GM23338 (cell line): ENCODE measurements at regions not wholly inside any gene's neighbourhood (a gene's known extent, or its start where the extent isn't known, plus 50 kb on each side); places are given as distances from the start of the nearest gene placed in this dataset.
A peak's percentile ranks its signal among the peaks of the same experiment; 100 is the strongest.

Experiments used
- ATAC-seq: fragments of 200-7000 bp; cut with Tn5 transposase; 3 replicates; pipeline ENCODE4 v1.9.1; 2020
- DNase-seq: peaks from one replicate; pipeline ENCODE4 v3.0.0-alpha.2; 2015; ENCODE audit warnings: low spot score
- H2AFZ ChIP-seq: fragments of 200-600 bp; sonication (generic); 2 replicates; pipeline ENCODE4 v1.8.0; 2016; ENCODE audit warnings: antibody characterized with exemption, mild to moderate bottlenecking, moderate library complexity
- H3F3A ChIP-seq: fragments of 200-600 bp; sonication (generic); replicated peaks from 2 replicates; pipeline ENCODE4 v1.8.0; 2017; ENCODE audit warnings: antibody characterized with exemption, mixed run types, low read depth
- H3K27ac ChIP-seq: fragments of 200-600 bp; sonication (generic); 2 replicates; pipeline ENCODE4 v1.6.1; 2016; ENCODE audit warnings: low read depth
- H3K27me3 ChIP-seq: fragments of 200-600 bp; sonication (generic); 2 replicates; pipeline ENCODE4 v1.8.0; 2016; ENCODE audit warnings: mild to moderate bottlenecking, mixed run types, moderate library complexity; ENCODE audit not compliant: insufficient read depth
- H3K36me3 ChIP-seq: fragments of 200-600 bp; sonication (generic); 2 replicates; pipeline ENCODE4 v1.8.0; 2016; ENCODE audit warnings: mild to moderate bottlenecking; ENCODE audit not compliant: insufficient read depth
- H3K4me1 ChIP-seq: fragments of 200-600 bp; sonication (generic); 2 replicates; pipeline ENCODE4 v1.8.0; 2016; ENCODE audit warnings: mild to moderate bottlenecking, moderate library complexity; ENCODE audit not compliant: insufficient read depth
- H3K4me2 ChIP-seq: fragments of 200-600 bp; sonication (generic); 2 replicates; pipeline ENCODE4 v1.7.1; 2017; ENCODE audit warnings: mixed run types
- H3K4me3 ChIP-seq: fragments of 200-600 bp; sonication (generic); 2 replicates; pipeline ENCODE4 v1.6.1; 2016; ENCODE audit warnings: mixed run types
- H3K79me2 ChIP-seq: fragments of 200-600 bp; sonication (generic); replicated peaks from 2 replicates; pipeline ENCODE4 v1.8.0; 2017; ENCODE audit warnings: mild to moderate bottlenecking; ENCODE audit not compliant: insufficient read depth
- H3K9me2 ChIP-seq: fragments of 200-600 bp; sonication (generic); 2 replicates; pipeline ENCODE4 v1.8.0; 2017; ENCODE audit not compliant: insufficient read depth
- H4K20me1 ChIP-seq: fragments of 200-600 bp; sonication (generic); replicated peaks from 2 replicates; pipeline ENCODE4 v1.8.0; 2017; ENCODE audit warnings: mild to moderate bottlenecking; ENCODE audit not compliant: insufficient read depth
- H3K27ac Mint-ChIP-seq: 2 replicates; pipeline ENCODE4 v1.8.0; 2020; ENCODE audit warnings: inconsistent platforms, mild to moderate bottlenecking, moderate library complexity, mixed read lengths
- H3K27me3 Mint-ChIP-seq: 3 replicates; pipeline ENCODE4 v1.8.0; 2022; ENCODE audit warnings: low read depth, mild to moderate bottlenecking, moderate library complexity, mixed read lengths, inconsistent platforms; ENCODE audit not compliant: insufficient read depth, poor library complexity
- H3K36me3 Mint-ChIP-seq: 3 replicates; pipeline ENCODE4 v1.8.0; 2021; ENCODE audit warnings: low read depth, mild to moderate bottlenecking, inconsistent platforms, moderate library complexity, mixed read lengths
- H3K4me1 Mint-ChIP-seq: 3 replicates; pipeline ENCODE4 v1.8.0; 2020; ENCODE audit warnings: mild to moderate bottlenecking, inconsistent platforms, mixed read lengths
- H3K4me3 Mint-ChIP-seq: 3 replicates; pipeline ENCODE4 v1.8.0; 2021; ENCODE audit warnings: moderate library complexity, mild to moderate bottlenecking, inconsistent platforms, mixed read lengths
- H3K9me3 Mint-ChIP-seq: 3 replicates; pipeline ENCODE4 v1.8.0; 2020; ENCODE audit warnings: moderate library complexity, mild to moderate bottlenecking, inconsistent platforms, mixed read lengths
- CTCF ChIP-seq, 2 experiments: fragments of 200-600 bp in 1 of 2; sonication (generic) in 1 of 2; conservative IDR thresholded peaks; 2 replicates each; pipeline versions ENCODE4 v1.5.1 to v1.6.1; 2016 to 2017; ENCODE audit warnings: antibody characterized with exemption in 2 of 2, low read depth in 2 of 2, mild to moderate bottlenecking in 2 of 2, moderate library complexity in 1 of 2
- ETS1 ChIP-seq: IDR thresholded peaks from 2 replicates; pipeline ENCODE4 v1.6.1; 2016; ENCODE audit warnings: antibody characterized with exemption
- ZNF462 ChIP-seq: fragments of 250-450 bp; sonication (Bioruptor Pico); IDR thresholded peaks from 2 replicates; pipeline ENCODE4 v1.5.0; 2020; ENCODE audit warnings: mild to moderate bottlenecking, moderate library complexity

- TF ChIP-seq ZNF462 (CRISPR knock-in tag), result no peak
Measured at GRCh38 chr4:152064282-152064681, 303.5 kb upstream of the GATB start (continued).

- Mint-ChIP-seq H3K27ac (no peak overlapping the region), H3K27me3 (no peaks in the 10 kb centered on the region), H3K4me1 (peaks cover 41% of the 10 kb centered on the region), H3K9me3 (no peaks in the 10 kb centered on the region; the same call in 2 of the 3 replicates), H3K36me3 (no peaks in the 10 kb centered on the region), H3K4me3 (no peak overlapping the region)
- peaks cover 8% of the 10 kb centered on the region; the same call in 1 of the 2 replicates for H3K9me2 ChIP-seq
- DNase-seq (peak; percentile 35), ATAC-seq (peak; percentile 65)
- peak overlapping the region; percentile 25; the same call in 1 of the 2 replicates for H3K4me2 ChIP-seq
- H3K27me3 ChIP-seq, result no peaks in the 10 kb centered on the region
- TF ChIP-seq ZNF462 (CRISPR knock-in tag), result no peak
- TF ChIP-seq ETS1, result no peak
- no peak for TF ChIP-seq CTCF (conservative IDR thresholded peaks at IDR 0.05; ENCODE audit: low read depth in 2 of 2)
- no peaks in the 10 kb centered on the region for H3K79me2 ChIP-seq
- H2AFZ ChIP-seq, result 0 out of 2 replicates have a peak overlapping the region, but pooled peaks have one; percentile 67
- no peaks in the 10 kb centered on the region for H3F3A ChIP-seq
- H3K36me3 ChIP-seq, result no peaks in the 10 kb centered on the region
- H4K20me1 ChIP-seq, result no peaks in the 10 kb centered on the region
- no peak overlapping the region for H3K4me3 ChIP-seq
- no peak overlapping the region for H3K27ac ChIP-seq
- H3K4me1 ChIP-seq, result peaks cover 35% of the 10 kb centered on the region
Measured at GRCh38 chr4:152063621-152064240, 302.9 kb upstream of the GATB start.
